GM21390 (cell line): ENCODE measurements at regions not wholly inside any gene's neighbourhood (a gene's known extent, or its start where the extent isn't known, plus 50 kb on each side); places are given as distances from the start of the nearest gene placed in this dataset.
A peak's percentile ranks its signal among the peaks of the same experiment; 100 is the strongest.

ENCODE experiments used
- ATAC-seq: cut with Tn5 transposase; IDR thresholded peaks from one replicate; pipeline ENCODE4 v1.9.1; 2021; ENCODE audit not compliant: unreplicated experiment

DNA sequence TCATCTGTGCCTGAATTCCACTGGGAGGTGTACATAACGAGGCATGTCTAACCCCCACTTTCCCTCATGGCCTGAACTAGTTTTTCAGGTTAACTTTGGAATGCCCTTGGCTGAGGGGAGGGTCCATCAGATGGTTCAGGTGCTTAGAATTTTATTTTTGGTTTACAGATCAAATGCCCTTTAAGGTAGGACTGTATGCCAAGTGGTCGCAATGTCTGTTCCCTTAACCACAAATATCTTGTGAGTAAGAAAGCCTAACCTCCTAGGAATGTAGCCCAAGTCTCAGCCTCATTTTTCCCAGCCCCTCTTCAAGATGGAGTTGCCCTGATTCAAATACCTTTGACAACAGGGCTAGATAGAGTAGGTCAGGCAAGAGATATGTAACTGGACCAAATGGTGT is 78.4 kb downstream of the RNASET2 start:
- no peak for ATAC-seq

- ATAC-seq: no peak
Observed at GRCh38 chr6:166877349-166877748, 79.0 kb downstream of the RNASET2 start.

DNA sequence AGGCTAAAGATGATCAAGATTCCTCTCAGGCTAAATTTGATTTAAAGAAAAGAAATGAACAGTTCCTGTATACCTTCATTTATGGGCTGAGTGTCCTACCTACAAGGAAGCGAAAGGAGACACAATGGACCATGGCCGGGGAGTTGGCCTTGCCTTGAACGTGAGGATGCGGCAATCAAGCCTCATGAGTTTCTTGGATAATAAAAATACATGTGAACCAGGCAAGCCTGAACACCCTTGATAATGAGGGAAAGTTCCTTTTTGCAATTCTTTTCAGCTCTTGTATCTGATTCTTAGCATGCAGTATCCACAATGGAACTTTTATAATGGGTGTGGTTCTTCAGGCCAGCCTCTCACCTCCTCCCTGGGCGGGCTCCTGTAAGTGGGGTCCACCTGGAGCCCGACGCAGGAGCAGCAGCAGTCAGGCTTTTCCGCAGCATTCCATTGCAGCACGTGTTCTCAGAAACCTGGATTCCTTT is 83.8 kb downstream of the RNASET2 start:
- ATAC-seq: no peak

DNA sequence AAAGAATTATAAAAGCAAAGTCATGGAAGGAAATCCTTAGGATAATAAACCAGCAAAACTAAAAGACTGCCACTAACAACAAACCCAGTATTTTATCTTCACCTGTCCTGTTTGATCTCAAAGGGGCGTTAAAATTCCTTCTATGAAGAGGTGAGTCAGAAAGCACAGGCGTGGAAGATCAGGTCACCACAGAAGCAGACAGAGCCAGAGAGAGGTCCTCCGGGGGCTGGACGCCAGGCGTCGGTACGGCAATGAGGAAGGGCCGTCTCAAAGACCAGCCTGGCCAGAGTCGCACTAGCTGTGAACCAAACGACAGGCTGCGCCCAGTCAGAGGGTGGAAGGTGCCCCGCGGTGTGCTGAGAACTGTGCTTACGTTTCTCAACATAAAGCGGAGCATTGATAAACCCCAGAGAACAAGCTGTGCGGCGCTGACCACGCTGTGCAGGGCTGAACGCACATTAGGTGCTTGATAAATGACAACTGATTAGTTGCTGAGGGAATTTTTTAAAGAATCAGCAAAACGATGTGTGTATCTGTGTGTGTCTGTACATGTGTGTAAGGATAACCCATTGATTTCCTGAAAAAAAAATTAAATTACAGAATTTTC is 85.6 kb downstream of the RNASET2 start:
- no peak for ATAC-seq

DNA sequence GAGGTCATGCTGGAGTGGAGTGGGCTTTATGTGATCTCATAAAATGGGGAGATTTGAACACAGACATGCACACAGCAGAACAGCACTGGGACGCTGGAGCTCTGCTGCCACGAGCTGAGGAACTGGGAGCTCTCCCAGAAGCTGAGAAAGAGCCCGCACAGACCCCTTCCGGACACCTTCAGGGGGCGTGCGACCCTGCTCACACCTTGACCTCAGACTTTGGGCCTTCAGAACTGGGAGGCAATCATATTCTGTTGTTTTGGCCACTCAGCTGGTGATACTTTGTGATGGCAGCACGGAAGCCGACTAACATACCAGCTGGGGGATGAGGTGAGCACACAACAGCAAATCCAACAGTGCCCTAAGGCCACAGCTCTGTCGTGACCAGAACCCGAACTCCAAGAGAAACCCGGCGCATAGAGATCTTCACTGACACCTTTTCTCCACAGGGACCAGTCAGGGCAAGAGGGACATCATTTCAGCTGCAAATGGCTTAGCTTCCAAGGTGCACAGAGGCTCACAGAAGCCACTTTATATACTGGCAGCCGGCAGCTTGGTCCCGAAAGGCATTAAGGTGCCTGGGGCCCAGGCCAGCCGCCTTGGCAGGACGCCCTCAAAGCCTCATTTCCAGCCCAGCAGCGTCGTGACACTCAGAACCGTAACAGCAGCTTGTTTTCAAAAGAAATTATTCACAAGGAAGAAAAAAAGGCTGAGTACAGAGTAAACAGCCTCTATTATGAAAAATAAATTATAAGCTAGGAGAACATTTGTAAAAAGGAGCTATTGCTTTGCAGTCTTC is 89.3 kb downstream of the RNASET2 start:
- ATAC-seq: no peak

DNA sequence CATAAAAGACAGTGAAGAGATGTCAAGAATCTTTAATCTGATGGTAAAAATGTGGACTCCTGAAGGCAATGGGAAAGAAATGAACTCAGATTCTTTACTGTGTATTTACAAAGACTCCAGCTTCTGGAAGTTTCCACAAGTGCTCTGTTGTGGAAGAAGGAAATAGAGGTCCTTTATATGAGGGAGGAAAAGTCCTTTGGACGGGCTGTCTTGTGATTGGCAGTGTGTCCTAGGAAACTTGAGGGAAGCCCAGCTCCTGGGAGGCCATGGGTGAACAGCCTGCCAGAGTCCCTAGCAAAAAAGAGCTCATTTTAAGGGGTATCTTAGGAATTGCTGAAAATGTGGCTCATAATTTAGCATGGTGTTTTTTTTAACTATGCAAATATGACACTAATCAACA is 92.0 kb downstream of the RNASET2 start:
- no peak for ATAC-seq

- ATAC-seq: no peak
Observed at GRCh38 chr6:166862978-166863530, 93.3 kb downstream of the RNASET2 start.

GRCh38 chr6:166862287-166862977 is 93.9 kb downstream of the RNASET2 start:
- peak; percentile 61 for ATAC-seq

- ATAC-seq: no peak
Observed at GRCh38 chr6:166861961-166862286, 94.4 kb downstream of the RNASET2 start.

DNA sequence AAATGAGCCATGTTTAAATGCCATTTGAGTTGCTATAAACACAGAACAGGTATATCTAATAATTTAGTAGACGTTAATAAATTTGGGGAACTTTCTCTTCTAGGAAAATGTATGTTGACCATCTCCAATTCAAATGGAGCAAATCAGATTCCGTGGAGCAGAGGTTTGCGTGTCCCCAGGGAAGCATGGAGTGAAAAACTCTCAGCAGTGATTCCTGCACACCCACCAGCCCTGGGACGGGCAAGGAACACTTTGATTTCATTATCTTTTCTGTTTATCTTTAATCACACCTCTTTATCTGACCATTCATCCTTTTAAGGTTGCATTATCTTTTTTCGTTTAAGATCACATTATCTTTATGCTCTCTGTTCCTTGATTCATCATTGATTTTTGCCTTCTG is 95.0 kb downstream of the RNASET2 start:
- ATAC-seq: no peak

DNA sequence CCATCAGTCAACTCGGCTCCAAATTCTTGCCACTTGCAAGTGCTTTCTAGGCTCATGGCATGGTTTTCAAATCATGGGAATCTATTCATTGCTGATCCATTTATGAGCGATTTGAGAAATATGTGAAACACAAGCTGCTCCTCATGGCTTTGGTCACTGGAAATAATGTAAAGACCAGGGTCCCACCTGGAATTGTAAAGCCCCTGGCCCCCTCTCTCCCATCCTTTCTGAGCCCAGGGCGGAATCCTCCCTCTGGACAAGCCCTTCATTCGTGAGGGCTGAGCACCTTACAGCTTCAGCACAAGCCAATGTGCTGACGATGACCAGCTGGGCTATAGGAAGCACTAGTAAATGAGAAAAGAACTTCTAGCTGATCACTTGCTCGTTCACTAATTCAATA is 96.0 kb downstream of the RNASET2 start:
- ATAC-seq: no peak

- no peak for ATAC-seq
Observed at GRCh38 chr6:166855416-166855815, 100.9 kb downstream of the RNASET2 start.

GRCh38 chr6:166853371-166854325 is 102.7 kb downstream of the RNASET2 start:
- no peak for ATAC-seq

- ATAC-seq: peak; percentile 52
Observed at GRCh38 chr6:166852451-166852975, 103.8 kb downstream of the RNASET2 start.

DNA sequence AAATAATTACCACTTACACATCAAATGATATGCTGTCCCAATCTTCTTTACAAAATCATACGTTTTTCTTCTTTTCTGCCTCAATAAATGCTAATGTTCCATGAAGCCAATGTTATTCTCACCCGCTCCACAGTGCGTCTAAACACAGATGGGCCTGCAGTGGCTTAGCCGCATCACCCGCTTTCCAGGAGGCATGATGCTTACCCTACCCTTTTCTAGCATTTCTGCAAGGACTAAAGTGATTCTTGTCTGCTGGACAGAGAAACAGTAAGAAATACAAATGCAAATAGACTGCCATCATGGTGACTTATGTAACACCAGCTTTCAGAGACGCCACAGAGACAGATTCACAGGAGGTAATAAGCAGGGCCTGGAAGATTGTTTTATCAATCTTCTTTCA is 104.4 kb downstream of the RNASET2 start:
- no peak for ATAC-seq

DNA sequence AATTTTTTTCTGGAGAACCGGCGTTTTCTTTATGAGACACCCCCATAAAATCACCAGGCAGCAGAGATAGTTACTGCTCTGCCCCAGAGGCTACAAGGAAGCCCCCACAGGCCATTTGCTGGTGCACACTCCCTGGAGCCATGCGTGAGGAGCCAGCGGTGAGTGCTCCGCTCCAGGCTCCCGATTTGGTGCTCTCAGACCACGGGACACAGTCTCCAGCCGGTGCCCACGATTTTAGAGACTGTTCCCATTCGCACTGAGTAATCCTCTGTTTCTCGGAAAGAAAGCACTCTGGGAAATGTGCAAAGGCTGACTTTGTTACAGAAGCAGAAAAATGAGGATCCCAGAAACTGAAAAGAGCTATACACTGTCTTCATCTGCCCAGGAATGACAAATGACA is 104.9 kb downstream of the RNASET2 start:
- no peak for ATAC-seq

GRCh38 chr6:166850677-166851076 is 105.7 kb downstream of the RNASET2 start:
- no peak for ATAC-seq

DNA sequence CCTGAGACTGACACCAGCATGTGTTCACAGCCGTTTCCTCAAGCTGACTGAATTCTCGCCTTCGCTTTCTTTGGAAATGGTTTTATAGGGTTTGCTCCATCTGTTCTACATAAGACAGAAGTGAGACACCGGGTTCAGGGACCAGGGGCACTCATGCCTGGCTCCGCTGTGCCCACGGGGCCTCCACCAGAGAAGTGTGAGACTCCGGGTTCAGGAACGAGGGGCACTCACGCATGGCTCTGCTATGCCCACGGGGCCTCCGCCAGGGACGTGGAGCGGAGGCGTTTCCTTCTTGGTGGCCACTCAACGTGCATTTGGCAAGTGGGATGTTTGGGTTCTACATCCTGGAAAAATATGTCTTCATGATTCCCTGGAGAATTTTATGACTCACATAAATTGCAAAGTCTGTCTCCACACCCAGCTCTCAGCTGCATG is 106.6 kb downstream of the RNASET2 start:
- ATAC-seq: peak; percentile 76

- ATAC-seq: no peak
Observed at GRCh38 chr6:166848979-166849748, 107.2 kb downstream of the RNASET2 start.
